PC-9 (cell line): ENCODE measurements at regions not wholly inside any gene's neighbourhood (a gene's known extent, or its start where the extent isn't known, plus 50 kb on each side); places are given as distances from the start of the nearest gene placed in this dataset.

Experiments used
- EZH2 ChIP-seq: fragments of 200-600 bp; sonication (generic); IDR thresholded peaks from 2 replicates; pipeline ENCODE4 v1.8.0; 2017; ENCODE audit warnings: antibody characterized with exemption, low read depth
- TF ChIP-seq, protein P1 (sequence below): fragments of 200-600 bp; sonication (generic); conservative IDR thresholded peaks from 2 replicates; pipeline ENCODE4 v1.6.1; 2017; ENCODE audit warnings: mixed run types, antibody characterized with exemption, mild to moderate bottlenecking, moderate library complexity

DNA sequence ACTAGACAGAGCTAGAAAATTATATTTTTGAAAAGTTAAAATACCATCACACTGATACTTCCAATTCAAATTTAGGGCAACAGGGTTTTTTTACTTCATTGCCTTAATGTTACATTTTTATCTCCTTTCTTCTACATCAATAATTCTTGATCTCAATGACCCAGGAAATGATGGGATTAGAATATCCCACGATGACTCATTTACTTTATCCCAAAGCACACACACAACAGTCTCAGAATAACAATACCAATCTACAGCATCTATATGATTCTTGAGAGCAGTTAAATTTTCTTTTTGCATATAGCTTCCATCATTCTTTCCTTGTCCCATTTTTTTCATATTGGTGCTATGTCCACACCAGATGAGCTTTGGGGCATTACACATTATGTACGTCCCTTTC is 98.4 kb upstream of the EEPD1 start:
- TF ChIP-seq, protein P1, sequence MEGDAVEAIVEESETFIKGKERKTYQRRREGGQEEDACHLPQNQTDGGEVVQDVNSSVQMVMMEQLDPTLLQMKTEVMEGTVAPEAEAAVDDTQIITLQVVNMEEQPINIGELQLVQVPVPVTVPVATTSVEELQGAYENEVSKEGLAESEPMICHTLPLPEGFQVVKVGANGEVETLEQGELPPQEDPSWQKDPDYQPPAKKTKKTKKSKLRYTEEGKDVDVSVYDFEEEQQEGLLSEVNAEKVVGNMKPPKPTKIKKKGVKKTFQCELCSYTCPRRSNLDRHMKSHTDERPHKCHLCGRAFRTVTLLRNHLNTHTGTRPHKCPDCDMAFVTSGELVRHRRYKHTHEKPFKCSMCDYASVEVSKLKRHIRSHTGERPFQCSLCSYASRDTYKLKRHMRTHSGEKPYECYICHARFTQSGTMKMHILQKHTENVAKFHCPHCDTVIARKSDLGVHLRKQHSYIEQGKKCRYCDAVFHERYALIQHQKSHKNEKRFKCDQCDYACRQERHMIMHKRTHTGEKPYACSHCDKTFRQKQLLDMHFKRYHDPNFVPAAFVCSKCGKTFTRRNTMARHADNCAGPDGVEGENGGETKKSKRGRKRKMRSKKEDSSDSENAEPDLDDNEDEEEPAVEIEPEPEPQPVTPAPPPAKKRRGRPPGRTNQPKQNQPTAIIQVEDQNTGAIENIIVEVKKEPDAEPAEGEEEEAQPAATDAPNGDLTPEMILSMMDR, result no peak
- no peak for TF ChIP-seq EZH2
